GM10248 (cell line): ENCODE measurements at regions not wholly inside any gene's neighbourhood (a gene's known extent, or its start where the extent isn't known, plus 50 kb on each side); places are given as distances from the start of the nearest gene placed in this dataset.

Experiments used
- CTCF ChIA-PET: fragments of 300-600 bp; sonication (Branson Sonifier 250); formaldehyde crosslinking; extraction: SDS; loops from one replicate; lab custom pipeline; 2021; ENCODE audit warnings: antibody characterized with exemption; lab: Yijun Ruan, JAX
- POLR2A ChIA-PET: fragments of 350-650 bp; sonication (Branson Sonifier 250); formaldehyde crosslinking; extraction: SDS; loops from one replicate; lab custom pipeline; 2020; ENCODE audit warnings: antibody characterized with exemption; lab: Yijun Ruan, JAX
- DNase-seq: peaks from one replicate; pipeline ENCODE4 v3.0.0; 2012; ENCODE audit errors: extremely low spot score
- TF ChIP-seq, protein P1 (sequence below): IDR thresholded peaks from 2 replicates; pipeline ENCODE4 v1.5.1; 2012; ENCODE audit warnings: mild to moderate bottlenecking, low read depth; ENCODE audit errors: extremely low read depth, missing control alignments, control extremely low read depth

DNA sequence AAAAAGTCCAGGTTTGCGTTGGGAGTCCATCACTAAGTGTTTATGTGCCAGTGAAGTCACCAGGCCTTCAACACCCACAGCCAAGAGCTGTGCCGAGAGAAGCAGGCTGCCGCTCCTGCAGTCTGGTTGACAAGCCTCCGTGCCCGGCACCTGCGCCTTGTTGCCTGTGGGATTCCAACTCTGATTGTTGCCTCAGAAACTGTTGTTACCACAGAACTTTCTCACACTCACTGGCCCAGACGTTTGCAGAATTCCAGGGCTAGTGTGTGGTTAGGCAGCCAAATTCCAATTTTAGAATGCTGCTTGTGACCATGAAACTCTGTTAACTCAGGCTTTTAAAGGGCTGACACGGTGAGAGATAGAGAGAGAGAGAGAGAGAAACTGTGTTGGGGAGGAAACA lies 119.5 kb upstream of the LIMCH1 start:
- TF ChIP-seq, protein P1, sequence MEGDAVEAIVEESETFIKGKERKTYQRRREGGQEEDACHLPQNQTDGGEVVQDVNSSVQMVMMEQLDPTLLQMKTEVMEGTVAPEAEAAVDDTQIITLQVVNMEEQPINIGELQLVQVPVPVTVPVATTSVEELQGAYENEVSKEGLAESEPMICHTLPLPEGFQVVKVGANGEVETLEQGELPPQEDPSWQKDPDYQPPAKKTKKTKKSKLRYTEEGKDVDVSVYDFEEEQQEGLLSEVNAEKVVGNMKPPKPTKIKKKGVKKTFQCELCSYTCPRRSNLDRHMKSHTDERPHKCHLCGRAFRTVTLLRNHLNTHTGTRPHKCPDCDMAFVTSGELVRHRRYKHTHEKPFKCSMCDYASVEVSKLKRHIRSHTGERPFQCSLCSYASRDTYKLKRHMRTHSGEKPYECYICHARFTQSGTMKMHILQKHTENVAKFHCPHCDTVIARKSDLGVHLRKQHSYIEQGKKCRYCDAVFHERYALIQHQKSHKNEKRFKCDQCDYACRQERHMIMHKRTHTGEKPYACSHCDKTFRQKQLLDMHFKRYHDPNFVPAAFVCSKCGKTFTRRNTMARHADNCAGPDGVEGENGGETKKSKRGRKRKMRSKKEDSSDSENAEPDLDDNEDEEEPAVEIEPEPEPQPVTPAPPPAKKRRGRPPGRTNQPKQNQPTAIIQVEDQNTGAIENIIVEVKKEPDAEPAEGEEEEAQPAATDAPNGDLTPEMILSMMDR, result no peak
- no peak for DNase-seq
- POLR2A ChIA-PET, result no interaction called here
- CTCF ChIA-PET, result no interaction called here

DNA sequence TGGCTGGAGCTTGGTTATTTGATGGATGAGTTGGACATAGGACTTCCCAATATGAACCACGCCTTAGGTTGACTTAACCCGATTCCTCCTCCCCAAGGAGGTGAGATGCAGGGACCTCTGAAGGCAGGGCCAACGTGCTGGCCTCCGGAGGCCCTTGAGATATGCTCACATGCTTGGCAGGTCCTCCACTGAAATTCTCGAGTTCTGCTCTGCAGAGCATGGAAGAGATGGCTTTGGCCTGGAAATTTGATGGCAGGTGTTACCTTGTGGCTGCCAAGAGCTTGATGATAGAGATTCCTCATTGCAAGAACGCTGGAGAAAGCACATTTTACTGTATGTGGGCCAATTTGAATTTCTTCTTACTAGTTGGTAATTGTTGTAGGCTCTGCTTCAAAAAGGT lies 117.4 kb upstream of the LIMCH1 start:
- POLR2A ChIA-PET, result no interaction called here
- CTCF ChIA-PET, result interaction anchor here (1.1 to 1.5 kb wide), 2 partner anchors 12 to 13 kb away, joined by 4 read pairs; no protein-coding TSS in a partner anchor
- DNase-seq, result no peak
- TF ChIP-seq, protein P1, result no peak

DNA sequence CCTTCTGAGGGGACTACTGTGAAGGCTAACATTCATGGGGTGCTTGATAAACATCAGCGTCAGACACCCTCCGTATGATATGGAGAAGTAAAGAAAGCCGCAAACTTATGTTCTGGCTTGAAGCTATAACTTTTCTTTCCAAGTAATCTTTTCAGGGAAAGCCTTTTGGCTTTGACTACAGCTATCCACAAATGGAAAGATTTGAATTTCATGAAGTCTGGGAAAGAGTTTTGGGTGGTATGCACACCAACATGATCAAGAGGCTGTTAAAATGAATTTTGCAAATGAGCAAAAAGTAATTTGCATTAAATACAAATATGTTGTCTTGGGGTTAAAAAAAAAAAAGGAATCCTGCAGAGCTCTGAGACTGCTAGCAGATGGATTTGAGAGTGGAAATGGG lies 114.8 kb upstream of the LIMCH1 start:
- no peak for DNase-seq
- TF ChIP-seq, protein P1, result no peak
- POLR2A ChIA-PET, result no interaction called here
- CTCF ChIA-PET, result interaction anchor here (1.5 to 1.6 kb wide), 2 partner anchors 12 to 17 kb away, joined by 3 to 5 read pairs; no protein-coding TSS in a partner anchor

DNA sequence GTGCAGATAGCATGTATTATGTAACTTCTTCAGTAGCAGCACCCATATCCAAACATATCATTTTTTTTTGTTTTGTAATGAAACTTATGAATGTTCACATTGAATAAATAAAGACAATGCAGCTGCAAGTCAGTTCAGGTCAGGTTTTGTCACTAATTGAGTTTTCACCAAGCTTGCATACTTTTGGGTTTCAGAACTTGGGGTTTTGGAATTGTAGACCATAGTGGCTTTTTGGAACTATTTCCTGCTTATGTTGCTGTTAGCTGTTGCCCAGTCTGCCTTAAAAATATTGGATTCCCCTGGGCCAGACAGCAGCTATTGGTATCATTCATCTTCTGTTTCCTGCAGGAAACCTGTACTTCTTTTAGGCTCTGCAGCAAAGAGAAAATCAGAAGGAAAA lies 113.4 kb upstream of the LIMCH1 start:
- no peak for DNase-seq
- ChIA-PET CTCF (no interaction called here), POLR2A (no interaction called here)
- TF ChIP-seq, protein P1, result no peak

DNA sequence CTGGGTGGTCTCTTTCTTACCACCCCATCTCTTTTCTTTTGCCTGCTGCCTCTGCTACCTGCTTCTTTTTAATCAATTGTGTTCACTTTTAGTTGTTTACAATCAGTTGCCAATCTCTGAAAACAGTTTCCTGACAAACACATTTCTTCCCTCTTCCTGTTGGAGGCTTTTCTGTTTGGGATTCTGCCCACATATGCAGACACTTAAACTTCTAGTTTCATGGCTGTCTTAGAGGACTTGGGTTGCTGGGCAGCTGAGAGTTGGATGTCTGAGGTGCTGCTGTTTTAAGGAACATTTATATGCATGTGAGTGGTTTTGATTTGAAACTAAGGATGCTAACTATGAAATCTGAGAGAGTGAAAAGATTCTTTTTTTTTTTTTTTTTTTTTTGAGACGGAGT lies 112.3 kb upstream of the LIMCH1 start:
- ChIA-PET POLR2A (no interaction called here), CTCF (no interaction called here)
- DNase-seq, result no peak
- TF ChIP-seq, protein P1, result no peak

DNA sequence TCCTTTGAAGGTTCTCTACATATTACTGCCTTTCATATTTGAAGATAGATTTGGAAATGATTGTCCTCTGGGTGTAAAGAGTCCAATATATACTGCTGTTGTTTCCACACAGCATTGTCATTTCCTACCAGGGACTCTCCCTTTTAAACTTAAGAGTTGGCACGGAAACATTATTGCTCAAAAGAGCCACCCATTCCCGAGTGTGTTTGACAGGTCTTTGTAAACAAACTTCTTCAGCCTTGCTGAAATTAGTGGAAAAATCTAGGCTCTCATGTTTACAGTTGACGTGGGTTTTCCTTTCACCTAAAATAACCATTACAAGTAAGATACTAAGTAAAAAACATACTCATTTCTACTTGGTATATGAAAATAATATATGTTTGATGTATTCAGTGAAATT lies 111.4 kb upstream of the LIMCH1 start:
- no peak for DNase-seq
- TF ChIP-seq, protein P1, result no peak
- ChIA-PET POLR2A (no interaction called here), CTCF (interaction anchor here (1.0 to 1.3 kb wide), 3 partner anchors 10 to 235 kb away, joined by 3 to 4 read pairs (median 4); no protein-coding TSS in a partner anchor)
